ENCODE measurements at regions not wholly inside any gene's neighbourhood (a gene's known extent, or its start where the extent isn't known, plus 50 kb on each side); places are given as distances from the start of the nearest gene placed in this dataset.
A peak's percentile ranks its signal among the peaks of the same experiment; 100 is the strongest.

DNA sequence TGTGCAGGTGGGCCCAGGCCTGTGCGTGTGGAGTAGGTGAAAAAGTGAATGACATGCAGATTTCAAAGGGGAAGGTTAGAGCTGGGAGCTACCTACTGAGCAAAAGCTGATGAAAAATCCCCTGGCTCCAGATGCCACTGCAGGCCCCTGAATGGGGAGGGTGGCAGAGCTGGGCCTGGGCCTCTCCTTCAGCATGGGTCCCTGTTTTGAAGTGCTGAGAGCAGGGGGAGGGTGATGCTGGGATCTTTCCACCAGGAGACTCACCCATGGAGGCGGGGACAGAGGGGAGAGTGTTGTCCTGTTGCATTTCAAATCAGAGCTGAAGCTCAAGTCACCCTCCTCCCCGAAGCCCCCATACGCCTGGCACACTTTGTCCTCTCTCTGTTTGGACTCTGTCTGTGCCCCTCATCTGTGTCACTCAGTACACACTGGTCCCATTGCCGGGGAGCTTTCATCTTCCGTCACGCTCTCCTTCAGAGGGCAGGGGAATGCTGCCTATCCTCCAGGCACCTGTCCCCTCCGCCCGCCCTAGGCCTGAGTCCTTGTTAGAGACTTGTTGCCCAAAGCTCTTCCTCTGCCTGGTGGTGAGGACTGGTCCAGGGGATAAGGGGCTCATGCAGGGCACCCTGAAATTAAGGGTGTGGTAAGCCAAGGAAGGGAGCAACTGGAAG lies 206.6 kb downstream of the HAUS1 start:
- peak; percentile 17 for ATAC-seq
- no peak overlapping the region for H3K27ac Mint-ChIP-seq
- H3K9me3 Mint-ChIP-seq = peaks cover 7% of the 10 kb centered on the region
- peaks cover 9% of the 10 kb centered on the region for H3K27me3 Mint-ChIP-seq
- no peak overlapping the region for H3K4me3 Mint-ChIP-seq
- no peaks in the 10 kb centered on the region for H3K4me1 Mint-ChIP-seq
- H3K36me3 Mint-ChIP-seq = no peaks in the 10 kb centered on the region

DNA sequence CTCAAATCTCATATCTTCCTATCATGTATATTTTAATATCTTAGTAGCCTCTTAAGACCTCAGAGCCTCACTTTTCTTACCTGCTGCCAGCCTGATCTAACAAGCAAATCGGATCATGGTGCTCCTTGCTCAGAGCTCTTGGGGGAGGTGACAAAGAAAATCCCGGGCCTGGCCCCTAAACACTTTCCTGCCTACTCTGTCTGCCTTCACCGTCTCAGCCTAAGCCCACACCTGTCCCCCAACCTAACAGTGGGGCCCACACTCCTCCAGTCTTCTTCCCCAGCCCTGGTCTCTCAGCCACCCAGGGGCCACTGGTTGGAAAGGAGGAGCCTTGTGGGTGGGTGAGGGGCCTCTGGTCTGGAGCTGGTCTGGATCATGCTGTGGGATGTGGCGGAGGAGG lies 207.3 kb downstream of the HAUS1 start:
- peaks cover 9% of the 10 kb centered on the region for H3K27me3 Mint-ChIP-seq
- peaks cover 4% of the 10 kb centered on the region for H3K9me3 Mint-ChIP-seq
- H3K4me1 Mint-ChIP-seq = no peaks in the 10 kb centered on the region
- H3K27ac Mint-ChIP-seq = no peak overlapping the region
- no peak overlapping the region for H3K4me3 Mint-ChIP-seq
- ATAC-seq = peak; percentile 10
- no peaks in the 10 kb centered on the region for H3K36me3 Mint-ChIP-seq

DNA sequence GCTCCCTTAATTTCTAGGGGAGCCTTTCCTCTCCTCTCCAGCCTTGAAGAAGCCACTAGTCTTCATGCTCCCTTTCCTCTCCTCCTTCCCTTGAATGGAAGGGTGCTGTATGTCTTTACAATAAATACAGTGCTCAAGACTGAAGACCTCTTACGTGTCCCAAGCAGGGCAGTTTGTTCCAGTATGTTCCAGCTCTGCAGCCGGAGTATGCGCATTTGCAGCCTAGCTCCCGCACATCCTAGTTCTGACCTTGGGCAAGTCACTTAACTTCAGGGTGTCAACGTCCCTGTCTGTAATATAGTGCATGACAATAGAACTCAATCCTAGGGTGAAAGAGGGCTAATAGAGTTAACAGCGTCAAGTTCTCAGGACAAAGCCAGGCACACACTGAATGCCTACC lies 208.0 kb downstream of the HAUS1 start:
- H3K4me3 Mint-ChIP-seq = no peak overlapping the region
- peaks cover 7% of the 10 kb centered on the region for H3K27me3 Mint-ChIP-seq
- H3K4me1 Mint-ChIP-seq = no peaks in the 10 kb centered on the region
- H3K9me3 Mint-ChIP-seq = peaks cover 4% of the 10 kb centered on the region
- no peaks in the 10 kb centered on the region for H3K36me3 Mint-ChIP-seq
- no peak for ATAC-seq
- H3K27ac Mint-ChIP-seq = no peak overlapping the region

DNA sequence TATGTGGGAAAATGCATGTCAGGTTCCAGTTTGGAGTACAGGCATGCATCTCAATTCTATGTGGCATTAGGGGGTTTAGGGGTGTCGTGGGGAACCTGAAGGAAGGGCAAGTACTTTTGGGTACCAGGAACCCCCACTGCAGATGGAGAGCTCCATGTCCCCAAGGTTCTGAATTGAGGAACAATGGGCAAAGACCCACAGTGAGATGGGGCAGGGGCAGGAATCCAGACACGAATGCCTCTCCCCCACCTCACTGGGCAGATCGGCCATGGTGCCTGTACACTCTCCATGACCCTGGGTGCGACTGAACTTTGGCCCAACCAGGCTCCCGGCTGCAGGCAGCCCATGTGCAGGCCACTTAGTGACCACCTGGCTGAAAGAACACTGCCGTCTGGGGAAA lies 209.3 kb downstream of the HAUS1 start:
- no peaks in the 10 kb centered on the region for H3K36me3 Mint-ChIP-seq
- no peak overlapping the region for H3K4me3 Mint-ChIP-seq
- H3K27ac Mint-ChIP-seq = no peak overlapping the region
- H3K4me1 Mint-ChIP-seq = no peaks in the 10 kb centered on the region
- no peak for ATAC-seq
- H3K27me3 Mint-ChIP-seq = no peaks in the 10 kb centered on the region
- H3K9me3 Mint-ChIP-seq = no peaks in the 10 kb centered on the region

DNA sequence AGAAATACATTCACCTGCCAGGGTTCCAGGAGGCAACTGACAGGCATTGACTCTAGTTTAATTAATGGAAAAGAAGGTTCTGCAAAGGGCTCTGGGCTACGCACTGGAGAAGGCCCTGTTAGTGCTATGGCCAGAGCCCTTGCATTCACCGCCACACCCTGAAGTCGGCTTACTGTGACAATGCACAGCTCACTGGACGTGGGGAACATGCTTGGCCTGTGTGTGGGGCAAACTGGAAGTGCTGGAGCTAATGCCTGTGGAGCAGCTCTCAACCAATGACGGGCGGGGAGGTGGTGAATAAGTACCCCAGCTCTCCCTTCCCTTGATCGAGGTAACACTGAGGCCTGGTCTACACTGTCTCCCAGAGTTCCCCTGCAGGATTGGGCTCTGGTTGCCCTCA lies 209.8 kb downstream of the HAUS1 start:
- Mint-ChIP-seq H3K27me3 (peaks cover 4% of the 10 kb centered on the region), H3K4me3 (no peak overlapping the region), H3K27ac (no peak overlapping the region), H3K36me3 (no peaks in the 10 kb centered on the region), H3K9me3 (no peaks in the 10 kb centered on the region), H3K4me1 (no peaks in the 10 kb centered on the region)
- no peak for ATAC-seq

DNA sequence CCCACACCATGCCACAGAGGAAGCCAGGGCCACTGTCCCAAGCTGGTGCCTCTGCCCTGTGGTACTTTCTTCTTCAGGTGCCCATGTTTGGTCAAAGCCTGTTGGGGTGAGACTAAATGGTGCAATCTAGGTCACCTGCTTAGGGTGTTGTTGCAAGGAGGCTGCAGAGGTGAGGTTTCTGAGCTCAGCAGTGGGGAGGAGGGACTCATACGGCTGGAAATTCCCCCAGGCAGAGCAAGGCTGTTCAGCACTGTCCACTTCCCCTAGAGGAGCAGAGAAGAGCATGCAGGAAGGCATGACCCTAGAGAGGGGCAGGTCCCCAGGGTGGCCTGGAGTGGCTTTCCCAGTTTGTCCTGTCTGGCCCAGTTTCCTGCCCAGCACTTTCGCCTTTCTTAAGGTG lies 211.0 kb downstream of the HAUS1 start:
- Mint-ChIP-seq H3K4me3 (no peak overlapping the region), H3K36me3 (no peaks in the 10 kb centered on the region), H3K4me1 (no peaks in the 10 kb centered on the region), H3K9me3 (no peaks in the 10 kb centered on the region), H3K27ac (no peak overlapping the region), H3K27me3 (peaks cover 9% of the 10 kb centered on the region)
- ATAC-seq = peak; percentile 5

DNA sequence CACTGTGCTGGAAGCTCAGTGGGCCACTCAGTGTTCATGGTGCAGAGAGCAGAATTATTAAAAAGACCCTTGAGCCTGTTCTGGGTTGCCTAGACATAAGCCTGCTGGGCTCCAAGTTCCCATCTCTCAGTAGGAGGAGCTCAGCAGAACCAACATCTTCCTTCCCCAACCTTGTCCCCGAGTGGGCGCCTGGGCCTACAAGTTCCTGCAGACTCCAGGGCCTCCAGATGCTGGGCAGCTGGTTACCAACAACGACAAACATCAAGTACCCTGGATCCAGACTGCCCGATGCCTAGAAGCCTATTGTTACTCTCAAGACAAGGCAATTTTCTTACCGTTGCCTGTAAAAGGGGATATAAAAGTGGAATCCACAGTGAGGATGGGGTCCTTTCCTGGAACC lies 214.2 kb downstream of the HAUS1 start:
- Mint-ChIP-seq H3K4me1 (no peaks in the 10 kb centered on the region), H3K36me3 (no peaks in the 10 kb centered on the region), H3K27me3 (peaks cover 9% of the 10 kb centered on the region)

DNA sequence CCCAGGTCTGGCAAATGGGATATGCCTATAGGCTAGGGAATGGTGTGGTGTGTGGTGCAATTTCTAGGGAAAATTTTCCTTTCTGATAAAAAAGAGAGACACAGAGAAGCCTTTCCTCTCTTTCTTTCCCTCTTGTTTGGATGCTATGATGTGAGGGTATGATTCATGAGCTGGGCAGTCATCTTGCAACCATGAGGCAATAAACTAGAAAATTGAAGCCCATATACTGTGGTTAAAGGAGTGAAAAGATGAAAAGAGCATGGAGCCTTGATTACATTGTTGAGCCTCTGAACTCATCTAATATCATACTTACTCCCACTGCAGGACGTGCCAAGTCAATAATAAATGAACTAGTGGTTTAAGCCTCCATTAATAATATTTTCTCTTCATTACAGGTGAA lies 215.6 kb downstream of the HAUS1 start:
- Mint-ChIP-seq H3K27me3 (peaks cover 9% of the 10 kb centered on the region), H3K36me3 (no peaks in the 10 kb centered on the region), H3K27ac (no peak overlapping the region), H3K4me3 (no peak overlapping the region), H3K4me1 (peaks cover 9% of the 10 kb centered on the region), H3K9me3 (no peaks in the 10 kb centered on the region)
- ATAC-seq = no peak

More for the DNA sequence above, 214.2 kb downstream of the HAUS1 start:
- no peak for ATAC-seq
- H3K9me3 Mint-ChIP-seq = no peaks in the 10 kb centered on the region
- no peak overlapping the region for H3K27ac Mint-ChIP-seq
- H3K4me3 Mint-ChIP-seq = no peak overlapping the region

DNA sequence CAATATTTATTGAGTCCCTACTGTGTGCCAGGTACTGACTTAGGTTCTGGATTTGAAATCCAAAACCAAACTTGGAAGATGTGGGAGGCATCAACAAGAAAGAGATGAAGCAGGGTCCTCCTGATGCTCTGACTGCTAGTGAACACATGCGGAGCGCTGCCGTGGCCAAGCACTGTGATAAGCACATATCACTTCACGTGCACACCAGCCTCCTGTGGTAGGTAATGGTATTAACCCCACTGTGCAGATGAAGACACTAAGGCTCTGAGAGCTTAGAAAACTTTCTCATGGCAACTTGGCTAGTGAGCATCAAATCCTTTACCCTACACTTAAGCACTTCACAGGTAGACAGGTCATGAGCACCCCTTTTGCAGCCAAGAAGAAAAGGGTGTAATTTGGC lies 216.1 kb downstream of the HAUS1 start:
- H3K27ac Mint-ChIP-seq = no peak overlapping the region
- ATAC-seq = no peak
- peaks cover 11% of the 10 kb centered on the region for H3K4me1 Mint-ChIP-seq
- H3K27me3 Mint-ChIP-seq = peaks cover 9% of the 10 kb centered on the region
- no peak overlapping the region for H3K4me3 Mint-ChIP-seq
- H3K9me3 Mint-ChIP-seq = no peaks in the 10 kb centered on the region
- no peaks in the 10 kb centered on the region for H3K36me3 Mint-ChIP-seq

DNA sequence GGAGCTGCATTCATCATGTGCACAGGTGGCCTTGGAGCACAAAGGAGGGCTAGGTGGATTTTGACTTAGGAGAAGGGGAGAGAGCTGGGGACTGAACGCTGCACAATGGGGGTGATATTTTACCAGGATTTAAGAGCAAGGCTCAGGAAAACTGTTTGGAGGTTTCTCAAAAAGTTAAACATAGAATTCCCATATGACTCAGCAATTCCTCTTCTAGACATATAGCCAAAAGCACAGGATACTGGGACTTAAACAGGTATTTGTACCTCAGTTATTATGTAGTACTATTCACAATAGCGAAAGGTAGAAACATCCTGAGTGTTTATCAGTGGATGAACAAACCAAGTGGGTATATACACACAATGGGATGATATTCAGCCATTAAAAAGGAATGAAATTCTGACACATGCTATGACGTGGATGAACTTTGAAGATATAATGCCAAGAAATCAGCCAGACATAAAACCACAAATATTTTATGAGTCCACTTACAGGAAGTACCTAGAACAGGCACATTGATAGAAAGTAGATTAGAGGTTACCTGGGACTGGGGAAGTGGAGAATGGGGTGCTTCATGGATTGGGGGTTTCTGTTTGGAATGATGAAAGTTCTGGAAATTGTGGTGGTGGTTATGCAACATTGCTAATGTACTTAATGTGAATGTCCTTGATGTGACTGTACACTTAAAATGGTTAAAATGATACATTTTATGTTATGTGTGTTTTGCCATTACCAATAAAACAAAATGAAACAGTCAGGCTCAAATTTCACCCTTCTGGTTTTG lies 216.9 kb downstream of the HAUS1 start:
- no peak overlapping the region for H3K4me3 Mint-ChIP-seq
- peaks cover 9% of the 10 kb centered on the region for H3K27me3 Mint-ChIP-seq
- no peak for ATAC-seq
- H3K9me3 Mint-ChIP-seq = no peaks in the 10 kb centered on the region
- H3K27ac Mint-ChIP-seq = no peak overlapping the region
- peaks cover 11% of the 10 kb centered on the region for H3K4me1 Mint-ChIP-seq
- H3K36me3 Mint-ChIP-seq = no peaks in the 10 kb centered on the region

DNA sequence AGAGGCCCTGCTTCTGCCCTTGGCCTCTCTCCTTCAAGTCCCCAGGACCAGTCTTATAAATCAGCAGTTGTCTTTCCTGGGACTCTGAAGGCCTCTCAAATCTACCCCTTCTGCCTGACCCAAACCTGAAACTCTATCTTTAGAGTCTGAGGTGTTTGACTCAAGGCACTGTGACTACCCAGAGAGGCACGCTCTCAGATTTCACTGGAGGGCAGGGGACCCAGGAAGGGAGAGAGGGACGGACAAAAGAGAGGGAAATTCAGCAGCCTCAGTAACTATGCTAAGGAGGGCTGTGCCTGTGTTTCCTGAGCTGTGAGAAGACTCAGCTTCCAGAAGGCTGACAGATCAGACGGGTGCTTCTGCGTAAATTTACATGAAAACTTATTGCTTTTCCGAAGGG lies 217.8 kb downstream of the HAUS1 start:
- ATAC-seq = no peak
- peaks cover 11% of the 10 kb centered on the region for H3K4me1 Mint-ChIP-seq
- H3K27me3 Mint-ChIP-seq = peaks cover 9% of the 10 kb centered on the region
- no peak overlapping the region for H3K4me3 Mint-ChIP-seq
- H3K27ac Mint-ChIP-seq = no peak overlapping the region
- H3K36me3 Mint-ChIP-seq = no peaks in the 10 kb centered on the region
- H3K9me3 Mint-ChIP-seq = no peaks in the 10 kb centered on the region

DNA sequence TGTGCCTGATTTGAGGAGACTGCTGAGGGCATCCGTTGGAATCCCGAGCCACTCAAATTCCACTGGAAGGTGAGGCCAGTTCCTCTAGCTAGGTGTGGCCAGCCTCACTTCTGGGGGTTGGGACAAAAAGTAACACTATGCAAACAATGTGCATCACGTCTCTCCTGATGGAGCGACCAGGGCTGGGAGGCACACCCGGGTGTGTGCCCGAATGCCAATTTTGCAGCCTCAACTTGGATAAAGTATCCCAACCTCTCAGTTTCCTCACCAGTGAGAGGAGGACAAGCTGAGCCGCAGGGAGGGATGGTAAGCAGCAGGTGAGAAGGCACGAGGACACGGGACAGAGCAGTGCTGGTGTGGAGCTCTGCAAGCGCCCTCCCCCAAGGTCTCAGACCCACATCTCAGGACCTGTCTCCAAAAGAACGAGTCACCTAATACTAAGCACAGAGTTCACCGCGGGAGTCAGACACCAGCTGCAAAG lies 218.3 kb downstream of the HAUS1 start:
- Mint-ChIP-seq H3K36me3 (no peaks in the 10 kb centered on the region), H3K27me3 (peaks cover 9% of the 10 kb centered on the region), H3K4me3 (no peak overlapping the region), H3K4me1 (peaks cover 11% of the 10 kb centered on the region), H3K9me3 (no peaks in the 10 kb centered on the region), H3K27ac (no peak overlapping the region)
- no peak for ATAC-seq

DNA sequence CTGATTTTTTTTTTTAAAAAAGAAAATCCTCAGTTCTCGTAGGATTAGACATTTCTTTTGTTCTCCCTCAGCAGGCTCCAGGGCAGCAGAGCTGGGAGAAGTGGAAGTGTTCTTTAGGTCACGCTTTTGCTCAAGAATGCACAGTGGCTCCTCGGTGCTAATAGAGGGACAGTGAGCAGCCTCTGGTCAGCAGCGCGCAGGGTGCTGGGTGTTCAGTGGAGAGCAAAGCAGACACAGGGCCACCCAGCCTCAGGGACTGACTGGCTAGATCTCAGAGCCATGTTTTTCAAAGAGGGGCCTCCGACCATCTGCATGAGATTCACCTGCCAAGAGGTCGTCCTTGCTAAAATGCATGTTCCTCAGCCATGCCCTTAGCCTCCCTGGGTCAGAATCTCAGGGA lies 218.8 kb downstream of the HAUS1 start:
- Mint-ChIP-seq H3K27ac (no peak overlapping the region), H3K27me3 (peaks cover 9% of the 10 kb centered on the region), H3K4me3 (no peak overlapping the region), H3K9me3 (no peaks in the 10 kb centered on the region), H3K4me1 (peaks cover 11% of the 10 kb centered on the region), H3K36me3 (no peaks in the 10 kb centered on the region)
- no peak for ATAC-seq

DNA sequence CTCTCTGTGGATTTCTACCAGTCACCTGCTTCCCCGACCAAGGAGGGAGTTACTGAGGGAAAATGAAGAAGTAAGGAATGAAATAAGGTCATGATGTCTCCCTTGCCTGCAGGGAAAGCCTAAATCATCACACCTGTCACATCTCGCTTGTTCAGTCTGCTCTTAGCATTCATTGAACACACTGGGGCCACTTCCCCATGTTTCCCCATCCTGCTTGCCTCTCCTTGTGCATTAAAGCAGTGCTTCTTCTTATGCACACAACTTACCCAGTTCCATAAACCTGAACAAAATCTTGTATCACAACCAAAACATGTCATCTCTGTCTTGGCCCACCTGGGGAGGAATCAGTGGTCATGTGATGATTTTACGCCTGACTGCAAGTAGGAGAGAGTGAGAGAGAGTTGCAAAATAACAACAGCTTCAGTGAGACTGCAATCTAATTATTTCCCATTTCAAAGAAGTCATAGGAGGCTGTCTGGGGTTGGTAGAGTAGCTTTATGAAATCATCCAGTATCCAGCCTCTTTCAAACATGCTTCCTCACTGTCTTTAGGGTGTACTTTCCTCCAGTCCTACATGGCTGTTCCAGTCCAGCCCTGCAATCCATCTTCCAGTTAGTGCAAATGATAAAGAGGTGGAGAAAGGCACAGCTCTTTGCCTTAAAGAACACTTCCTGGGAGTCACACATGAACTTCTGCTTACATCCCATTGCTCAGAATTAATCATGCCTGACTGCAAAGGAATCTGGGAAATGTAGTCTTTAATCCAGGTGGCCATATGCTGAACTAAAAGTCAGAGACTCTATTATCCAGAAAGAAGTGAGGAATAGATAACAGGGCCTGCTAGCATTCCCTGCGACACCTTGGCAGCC lies 220.1 kb downstream of the HAUS1 start:
- H3K4me1 Mint-ChIP-seq = peaks cover 11% of the 10 kb centered on the region
- no peaks in the 10 kb centered on the region for H3K9me3 Mint-ChIP-seq
- H3K4me3 Mint-ChIP-seq = no peak overlapping the region
- H3K27me3 Mint-ChIP-seq = peaks cover 11% of the 10 kb centered on the region
- H3K36me3 Mint-ChIP-seq = no peaks in the 10 kb centered on the region
- no peak overlapping the region for H3K27ac Mint-ChIP-seq
- no peak for ATAC-seq

DNA sequence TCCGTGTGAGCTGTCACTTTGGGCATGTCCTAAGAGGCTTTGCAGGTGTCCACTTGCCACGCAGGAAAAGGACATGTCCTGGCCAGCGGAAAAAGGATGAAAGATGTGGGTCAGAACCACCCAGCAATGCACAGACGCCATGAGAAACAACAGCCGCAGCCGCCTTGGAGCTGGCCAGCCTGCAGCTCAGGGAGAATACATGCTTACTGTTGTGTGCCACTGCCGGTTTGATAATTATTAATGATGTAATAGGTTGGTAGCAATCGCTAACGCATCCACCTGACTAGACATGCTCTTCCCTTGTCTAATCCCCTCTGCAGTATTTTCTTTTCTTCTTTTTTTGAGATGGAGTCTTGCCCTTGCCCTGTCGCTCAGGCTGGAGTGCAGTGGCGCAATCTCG lies 221.7 kb downstream of the HAUS1 start:
- Mint-ChIP-seq H3K27me3 (peaks cover 18% of the 10 kb centered on the region), H3K9me3 (no peaks in the 10 kb centered on the region), H3K36me3 (no peaks in the 10 kb centered on the region), H3K4me1 (peaks cover 11% of the 10 kb centered on the region), H3K4me3 (no peak overlapping the region), H3K27ac (no peak overlapping the region)
- no peak for ATAC-seq
